WTC11 (cell line): ENCODE measurements at regions not wholly inside any gene's neighbourhood (a gene's known extent, or its start where the extent isn't known, plus 50 kb on each side); places are given as distances from the start of the nearest gene placed in this dataset.

Experiments
- ATAC-seq: fragments of 200-7000 bp; cut with Tn5 transposase; 2 replicates; pipeline ENCODE4 v1.10.0; 2021; ENCODE audit warnings: mild to moderate bottlenecking, moderate library complexity
- CTCF ChIA-PET: fragments of 300-600 bp; sonication (Branson Sonifier 250); formaldehyde crosslinking; loops from one replicate; lab custom pipeline; 2021; ENCODE audit warnings: antibody characterized with exemption; lab: Charles Lee
- POLR2A ChIA-PET: fragments of 350-600 bp; sonication (Branson Sonifier 250); formaldehyde crosslinking; loops from one replicate; lab custom pipeline; 2021; ENCODE audit warnings: antibody characterized with exemption; lab: Charles Lee
- DNase-seq: peaks from one replicate; pipeline ENCODE4 v3.0.0; 2021; ENCODE audit warnings: low spot score
- H3K27ac Mint-ChIP-seq: 2 replicates; pipeline ENCODE4 v1.8.0; 2021; ENCODE audit warnings: mixed read lengths
- H3K27me3 Mint-ChIP-seq: 2 replicates; pipeline ENCODE4 v1.8.0; 2021; ENCODE audit warnings: low read depth, mild to moderate bottlenecking, moderate library complexity, mixed read lengths
- H3K36me3 Mint-ChIP-seq: 2 replicates; pipeline ENCODE4 v1.8.0; 2021; ENCODE audit warnings: mixed read lengths
- H3K4me1 Mint-ChIP-seq: 2 replicates; pipeline ENCODE4 v1.8.0; 2022; ENCODE audit warnings: mixed read lengths
- H3K4me3 Mint-ChIP-seq: 2 replicates; pipeline ENCODE4 v1.8.0; 2021; ENCODE audit warnings: mild to moderate bottlenecking, moderate library complexity, mixed read lengths
- H3K9me3 Mint-ChIP-seq: 2 replicates; pipeline ENCODE4 v1.8.0; 2021; ENCODE audit warnings: mixed read lengths
- CBFB ChIP-seq: sonication (generic); formaldehyde crosslinking; IDR thresholded peaks from 2 replicates; pipeline ENCODE4 v1.8.1; 2022; ENCODE audit warnings: mild to moderate bottlenecking, low read depth, missing genetic modification reagents
- E2F5 ChIP-seq: sonication (generic); formaldehyde crosslinking; IDR thresholded peaks from 2 replicates; pipeline ENCODE4 v1.8.1; 2022; ENCODE audit warnings: mild to moderate bottlenecking, moderate library complexity, missing genetic modification reagents
- KAT7 ChIP-seq: sonication (generic); formaldehyde crosslinking; IDR thresholded peaks from 2 replicates; pipeline ENCODE4 v1.8.1; 2023; ENCODE audit warnings: missing genetic modification reagents, mild to moderate bottlenecking, borderline replicate concordance
- MAX ChIP-seq: sonication (generic); formaldehyde crosslinking; IDR thresholded peaks from 2 replicates; pipeline ENCODE4 v1.8.0; 2022; ENCODE audit warnings: mild to moderate bottlenecking, missing genetic modification reagents
- MLX ChIP-seq: sonication (generic); formaldehyde crosslinking; IDR thresholded peaks from 2 replicates; pipeline ENCODE4 v1.8.1; 2023; ENCODE audit warnings: mild to moderate bottlenecking, missing genetic modification reagents, moderate library complexity
- MXD4 ChIP-seq: fragments of 250-450 bp; sonication (Bioruptor Pico); IDR thresholded peaks from 2 replicates; pipeline ENCODE4 v1.8.0; 2021; ENCODE audit warnings: mild to moderate bottlenecking, moderate library complexity, borderline replicate concordance
- NFE2L1 ChIP-seq: sonication (generic); formaldehyde crosslinking; IDR thresholded peaks from 2 replicates; pipeline ENCODE4 v1.8.1; 2023; ENCODE audit warnings: missing genetic modification reagents
- NR2C2 ChIP-seq: sonication (generic); formaldehyde crosslinking; IDR thresholded peaks from 2 replicates; pipeline ENCODE4 v1.8.0; 2022; ENCODE audit warnings: mild to moderate bottlenecking, missing genetic modification reagents
- TEAD4 ChIP-seq: sonication (generic); formaldehyde crosslinking; IDR thresholded peaks from 2 replicates; pipeline ENCODE4 v1.8.0; 2022; ENCODE audit warnings: mild to moderate bottlenecking, missing genetic modification reagents
- ZNF121 ChIP-seq: sonication (generic); formaldehyde crosslinking; IDR thresholded peaks from 2 replicates; pipeline ENCODE4 v1.8.0; 2023; ENCODE audit warnings: missing genetic modification reagents
- ZNF425 ChIP-seq: fragments of 250-450 bp; sonication (Bioruptor Pico); conservative IDR thresholded peaks from 2 replicates; pipeline ENCODE4 v1.9.0; 2021; ENCODE audit warnings: mild to moderate bottlenecking
- ZSCAN18 ChIP-seq: fragments of 250-450 bp; sonication (Bioruptor Pico); IDR thresholded peaks from 2 replicates; pipeline ENCODE4 v2.1.2; 2022; ENCODE audit warnings: mild to moderate bottlenecking, moderate library complexity
- TF ChIP-seq, protein P1 (sequence below): sonication (generic); formaldehyde crosslinking; IDR thresholded peaks from 2 replicates; pipeline ENCODE4 v1.8.1; 2022; ENCODE audit warnings: missing genetic modification reagents, borderline replicate concordance
- TF ChIP-seq, protein P2 (sequence below): sonication (generic); formaldehyde crosslinking; IDR thresholded peaks from 2 replicates; pipeline ENCODE4 v1.8.1; 2022; ENCODE audit warnings: low read depth, missing genetic modification reagents, borderline replicate concordance
- TF ChIP-seq, protein P3 (sequence below): sonication (generic); formaldehyde crosslinking; IDR thresholded peaks from 2 replicates; pipeline ENCODE4 v1.8.0; 2023; ENCODE audit warnings: mild to moderate bottlenecking, missing genetic modification reagents
- TF ChIP-seq, protein P4 (sequence below): sonication (generic); formaldehyde crosslinking; IDR thresholded peaks from 2 replicates; pipeline ENCODE4 v1.8.0; 2022; ENCODE audit warnings: mild to moderate bottlenecking, missing genetic modification reagents

- no peak overlapping the region for H3K27ac Mint-ChIP-seq
- CTCF ChIA-PET: no interaction called here
- POLR2A ChIA-PET: no interaction called here
These were observed 113.5 kb downstream of the BTG1 start for GRCh38 chr12:92032101-92032500.

DNA sequence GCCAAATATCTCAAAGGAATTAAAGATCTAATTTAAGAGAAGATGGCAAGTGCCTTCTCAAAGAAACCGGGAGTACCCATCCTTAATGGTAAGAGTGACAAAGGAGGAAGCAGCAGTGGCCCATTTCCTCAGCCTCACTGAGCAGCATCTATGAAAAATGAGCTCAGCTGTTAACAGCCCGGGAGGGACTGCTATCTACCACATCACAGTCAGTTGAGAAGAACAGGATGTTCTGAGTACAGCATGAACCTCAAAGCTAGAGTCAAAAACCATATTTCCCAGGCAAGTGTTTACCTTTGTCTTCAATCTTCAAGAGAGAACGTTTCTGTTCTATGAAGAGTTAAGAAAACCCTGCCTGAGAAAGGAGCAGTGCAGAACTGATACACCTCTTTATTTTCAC lies 115.0 kb downstream of the BTG1 start:
- H3K4me1 Mint-ChIP-seq: peaks cover 43% of the 10 kb centered on the region
- no peaks in the 10 kb centered on the region; the same call in 1 of the 2 replicates for H3K27me3 Mint-ChIP-seq
- POLR2A ChIA-PET: no interaction called here
- no peak overlapping the region for H3K4me3 Mint-ChIP-seq
- no peaks in the 10 kb centered on the region for H3K36me3 Mint-ChIP-seq
- CTCF ChIA-PET: no interaction called here
- H3K27ac Mint-ChIP-seq: no peak overlapping the region
- ATAC-seq: no peak
- H3K9me3 Mint-ChIP-seq: no peaks in the 10 kb centered on the region
- DNase-seq: no peak
- TF ChIP-seq MXD4 (CRISPR knock-in tag) (no peak), TEAD4 (CRISPR knock-in tag) (no peak), KAT7 (CRISPR knock-in tag) (no peak), ZSCAN18 (no peak), NFE2L1 (CRISPR knock-in tag) (no peak), E2F5 (CRISPR knock-in tag) (no peak), ZNF121 (CRISPR knock-in tag) (no peak), CBFB (CRISPR knock-in tag) (no peak), ZNF425 (no peak)
- TF ChIP-seq, protein P1, sequence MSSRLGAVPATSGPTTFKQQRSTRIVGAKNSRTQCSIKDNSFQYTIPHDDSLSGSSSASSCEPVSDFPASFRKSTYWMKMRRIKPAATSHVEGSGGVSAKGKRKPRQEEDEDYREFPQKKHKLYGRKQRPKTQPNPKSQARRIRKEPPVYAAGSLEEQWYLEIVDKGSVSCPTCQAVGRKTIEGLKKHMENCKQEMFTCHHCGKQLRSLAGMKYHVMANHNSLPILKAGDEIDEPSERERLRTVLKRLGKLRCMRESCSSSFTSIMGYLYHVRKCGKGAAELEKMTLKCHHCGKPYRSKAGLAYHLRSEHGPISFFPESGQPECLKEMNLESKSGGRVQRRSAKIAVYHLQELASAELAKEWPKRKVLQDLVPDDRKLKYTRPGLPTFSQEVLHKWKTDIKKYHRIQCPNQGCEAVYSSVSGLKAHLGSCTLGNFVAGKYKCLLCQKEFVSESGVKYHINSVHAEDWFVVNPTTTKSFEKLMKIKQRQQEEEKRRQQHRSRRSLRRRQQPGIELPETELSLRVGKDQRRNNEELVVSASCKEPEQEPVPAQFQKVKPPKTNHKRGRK (CRISPR knock-in tag): no peak
- TF ChIP-seq, protein P2, sequence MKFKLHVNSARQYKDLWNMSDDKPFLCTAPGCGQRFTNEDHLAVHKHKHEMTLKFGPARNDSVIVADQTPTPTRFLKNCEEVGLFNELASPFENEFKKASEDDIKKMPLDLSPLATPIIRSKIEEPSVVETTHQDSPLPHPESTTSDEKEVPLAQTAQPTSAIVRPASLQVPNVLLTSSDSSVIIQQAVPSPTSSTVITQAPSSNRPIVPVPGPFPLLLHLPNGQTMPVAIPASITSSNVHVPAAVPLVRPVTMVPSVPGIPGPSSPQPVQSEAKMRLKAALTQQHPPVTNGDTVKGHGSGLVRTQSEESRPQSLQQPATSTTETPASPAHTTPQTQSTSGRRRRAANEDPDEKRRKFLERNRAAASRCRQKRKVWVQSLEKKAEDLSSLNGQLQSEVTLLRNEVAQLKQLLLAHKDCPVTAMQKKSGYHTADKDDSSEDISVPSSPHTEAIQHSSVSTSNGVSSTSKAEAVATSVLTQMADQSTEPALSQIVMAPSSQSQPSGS: no peak

More at GRCh38 chr12:92032101-92032500, 113.5 kb downstream of the BTG1 start:
- Mint-ChIP-seq H3K36me3 (no peaks in the 10 kb centered on the region), H3K4me1 (peaks cover 53% of the 10 kb centered on the region), H3K4me3 (no peak overlapping the region), H3K27me3 (no peaks in the 10 kb centered on the region; the same call in 1 of the 2 replicates), H3K9me3 (no peaks in the 10 kb centered on the region)
- TF ChIP-seq, protein P3, sequence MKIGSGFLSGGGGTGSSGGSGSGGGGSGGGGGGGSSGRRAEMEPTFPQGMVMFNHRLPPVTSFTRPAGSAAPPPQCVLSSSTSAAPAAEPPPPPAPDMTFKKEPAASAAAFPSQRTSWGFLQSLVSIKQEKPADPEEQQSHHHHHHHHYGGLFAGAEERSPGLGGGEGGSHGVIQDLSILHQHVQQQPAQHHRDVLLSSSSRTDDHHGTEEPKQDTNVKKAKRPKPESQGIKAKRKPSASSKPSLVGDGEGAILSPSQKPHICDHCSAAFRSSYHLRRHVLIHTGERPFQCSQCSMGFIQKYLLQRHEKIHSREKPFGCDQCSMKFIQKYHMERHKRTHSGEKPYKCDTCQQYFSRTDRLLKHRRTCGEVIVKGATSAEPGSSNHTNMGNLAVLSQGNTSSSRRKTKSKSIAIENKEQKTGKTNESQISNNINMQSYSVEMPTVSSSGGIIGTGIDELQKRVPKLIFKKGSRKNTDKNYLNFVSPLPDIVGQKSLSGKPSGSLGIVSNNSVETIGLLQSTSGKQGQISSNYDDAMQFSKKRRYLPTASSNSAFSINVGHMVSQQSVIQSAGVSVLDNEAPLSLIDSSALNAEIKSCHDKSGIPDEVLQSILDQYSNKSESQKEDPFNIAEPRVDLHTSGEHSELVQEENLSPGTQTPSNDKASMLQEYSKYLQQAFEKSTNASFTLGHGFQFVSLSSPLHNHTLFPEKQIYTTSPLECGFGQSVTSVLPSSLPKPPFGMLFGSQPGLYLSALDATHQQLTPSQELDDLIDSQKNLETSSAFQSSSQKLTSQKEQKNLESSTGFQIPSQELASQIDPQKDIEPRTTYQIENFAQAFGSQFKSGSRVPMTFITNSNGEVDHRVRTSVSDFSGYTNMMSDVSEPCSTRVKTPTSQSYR (CRISPR knock-in tag): no peak
- TF ChIP-seq NR2C2 (CRISPR knock-in tag) (no peak), MAX (CRISPR knock-in tag) (no peak), ZSCAN18 (no peak), MLX (no peak)
- TF ChIP-seq, protein P4, sequence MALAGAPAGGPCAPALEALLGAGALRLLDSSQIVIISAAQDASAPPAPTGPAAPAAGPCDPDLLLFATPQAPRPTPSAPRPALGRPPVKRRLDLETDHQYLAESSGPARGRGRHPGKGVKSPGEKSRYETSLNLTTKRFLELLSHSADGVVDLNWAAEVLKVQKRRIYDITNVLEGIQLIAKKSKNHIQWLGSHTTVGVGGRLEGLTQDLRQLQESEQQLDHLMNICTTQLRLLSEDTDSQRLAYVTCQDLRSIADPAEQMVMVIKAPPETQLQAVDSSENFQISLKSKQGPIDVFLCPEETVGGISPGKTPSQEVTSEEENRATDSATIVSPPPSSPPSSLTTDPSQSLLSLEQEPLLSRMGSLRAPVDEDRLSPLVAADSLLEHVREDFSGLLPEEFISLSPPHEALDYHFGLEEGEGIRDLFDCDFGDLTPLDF (CRISPR knock-in tag): no peak
- no peak for DNase-seq
- ATAC-seq: no peak
